HEK293 (cell line): ENCODE measurements at regions not wholly inside any gene's neighbourhood (a gene's known extent, or its start where the extent isn't known, plus 50 kb on each side); places are given as distances from the start of the nearest gene placed in this dataset.

Experiments
- CTCF ChIA-PET: fragments of 350-600 bp; formaldehyde crosslinking; extraction: SDS; loops from one replicate; lab custom pipeline; 2021; ENCODE audit warnings: antibody characterized with exemption; lab: Yijun Ruan, JAX
- POLR2A ChIA-PET: fragments of 300-600 bp; formaldehyde crosslinking; extraction: SDS; loops from one replicate; lab custom pipeline; 2020; ENCODE audit warnings: antibody characterized with exemption, inconsistent platforms; lab: Yijun Ruan, JAX
- H3K27ac ChIP-seq: fragments of 200-500 bp; sonication (Bioruptor generic); 2 replicates; pipeline ENCODE4 v1.5.1; 2014; ENCODE audit warnings: low read depth, low read length, control low read depth, inconsistent platforms; ENCODE audit errors: extremely low read depth
- H3K36me3 ChIP-seq, 2 experiments: fragments of 200-500 bp in 1 of 2; sonication (Bioruptor generic) in 1 of 2; 1 replicate in 1 of 2; 2 replicates in 1 of 2; pipeline ENCODE4 v1.5.1; 2014 to 2017; ENCODE audit warnings: inconsistent platforms in 2 of 2, low read length in 2 of 2; ENCODE audit not compliant: control insufficient read depth in 2 of 2, insufficient read depth in 1 of 2
- H3K4me1 ChIP-seq: fragments of 200-500 bp; sonication (Bioruptor generic); 2 replicates; pipeline ENCODE4 v1.5.1; 2014; ENCODE audit warnings: mild to moderate bottlenecking, low read length, inconsistent platforms; ENCODE audit not compliant: control insufficient read depth, insufficient read depth
- H3K4me3 ChIP-seq: 2 replicates; pipeline ENCODE4 v1.5.1; 2011; ENCODE audit warnings: low read depth, mild to moderate bottlenecking, control low read depth, low read length, moderate library complexity
- H3K9me3 ChIP-seq: fragments of 200-500 bp; sonication (Bioruptor generic); 2 replicates; pipeline ENCODE4 v1.5.1; 2014; ENCODE audit warnings: low read depth, low read length, inconsistent platforms; ENCODE audit not compliant: control insufficient read depth, insufficient read depth
- TCF7L2 ChIP-seq: IDR thresholded peaks from 2 replicates; pipeline ENCODE4 v1.6.1; 2011; ENCODE audit warnings: low read depth, mild to moderate bottlenecking, inconsistent platforms, low read length, moderate library complexity, borderline replicate concordance
- ZBTB1 ChIP-seq: fragments of 450-650 bp; formaldehyde crosslinking; IDR thresholded peaks from 2 replicates; pipeline ENCODE4 v1.5.1; 2016; ENCODE audit warnings: missing biosample characterization, missing genetic modification characterization
- ZEB2 ChIP-seq: fragments of 450-650 bp; formaldehyde crosslinking; IDR thresholded peaks from 2 replicates; pipeline ENCODE4 v1.5.1; 2016; ENCODE audit warnings: missing biosample characterization, missing genetic modification characterization
- ZNF10 ChIP-seq: fragments of 450-650 bp; formaldehyde crosslinking; IDR thresholded peaks from 2 replicates; pipeline ENCODE4 v1.5.1; 2017; ENCODE audit warnings: missing biosample characterization, missing genetic modification characterization
- ZNF510 ChIP-seq: fragments of 450-650 bp; formaldehyde crosslinking; IDR thresholded peaks from 2 replicates; pipeline ENCODE4 v1.5.1; 2018; ENCODE audit warnings: mild to moderate bottlenecking, missing genetic modification characterization, missing biosample characterization; ENCODE audit not compliant: insufficient replicate concordance
- ZNF549 ChIP-seq: fragments of 450-650 bp; IDR thresholded peaks from 2 replicates; pipeline ENCODE4 v1.5.1; 2018; ENCODE audit warnings: missing biosample characterization, missing genetic modification characterization, mild to moderate bottlenecking, inconsistent platforms, moderate library complexity
- ZNF658 ChIP-seq: fragments of 450-650 bp; formaldehyde crosslinking; IDR thresholded peaks from 2 replicates; pipeline ENCODE4; 2016; ENCODE audit warnings: missing biosample characterization, missing genetic modification characterization
- ZNF768 ChIP-seq: fragments of 450-650 bp; formaldehyde crosslinking; IDR thresholded peaks from 2 replicates; pipeline ENCODE4 v1.5.1; 2018; ENCODE audit warnings: missing biosample characterization, mild to moderate bottlenecking, missing genetic modification characterization
- TF ChIP-seq, protein P1 (sequence below): fragments of 450-650 bp; formaldehyde crosslinking; IDR thresholded peaks from 2 replicates; pipeline ENCODE4 v1.5.1; 2017; ENCODE audit warnings: missing biosample characterization, missing genetic modification characterization
- TF ChIP-seq, protein P2 (sequence below): fragments of 450-650 bp; formaldehyde crosslinking; IDR thresholded peaks from 2 replicates; pipeline ENCODE4 v1.5.1; 2016; ENCODE audit warnings: missing biosample characterization, missing genetic modification characterization
- TF ChIP-seq, protein P3 (sequence below): fragments of 450-650 bp; IDR thresholded peaks from 2 replicates; pipeline ENCODE4 v1.5.1; 2018; ENCODE audit warnings: missing biosample characterization, mild to moderate bottlenecking, missing genetic modification characterization
- TF ChIP-seq, protein P4 (sequence below): fragments of 450-650 bp; formaldehyde crosslinking; IDR thresholded peaks from 2 replicates; pipeline ENCODE4 v1.5.1; 2017; ENCODE audit warnings: missing biosample characterization, missing genetic modification characterization
- TF ChIP-seq, protein P5 (sequence below): fragments of 450-650 bp; formaldehyde crosslinking; IDR thresholded peaks from 2 replicates; pipeline ENCODE4 v1.5.1; 2016; ENCODE audit warnings: missing biosample characterization, missing genetic modification characterization

DNA sequence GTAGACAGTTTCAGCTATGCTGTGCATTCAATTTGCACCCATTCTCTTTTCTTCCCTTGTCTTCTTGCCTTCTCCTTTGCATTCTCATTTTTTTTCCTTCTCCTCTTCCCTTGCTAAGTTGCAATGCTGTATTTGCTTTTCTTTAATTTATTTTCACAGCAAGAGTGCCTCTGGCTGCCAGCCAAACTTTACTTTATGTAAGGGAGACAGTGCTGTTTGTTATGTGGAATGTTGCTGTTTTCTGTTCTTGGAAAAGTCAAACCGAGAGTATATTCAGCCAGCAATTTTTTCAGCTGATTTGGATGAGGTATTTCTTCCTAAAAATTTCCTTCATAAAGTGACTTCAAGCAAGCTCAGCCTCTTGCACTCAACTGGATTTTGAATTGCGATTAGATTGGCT, 1293.4 kb downstream of the ARAP2 start:
- no peaks in the 10 kb centered on the region for H3K36me3 ChIP-seq
- TF ChIP-seq ZNF10 (tag by site-specific recombination) (no peak), ZNF658 (no peak), TCF7L2 (no peak)
- TF ChIP-seq, protein P1, sequence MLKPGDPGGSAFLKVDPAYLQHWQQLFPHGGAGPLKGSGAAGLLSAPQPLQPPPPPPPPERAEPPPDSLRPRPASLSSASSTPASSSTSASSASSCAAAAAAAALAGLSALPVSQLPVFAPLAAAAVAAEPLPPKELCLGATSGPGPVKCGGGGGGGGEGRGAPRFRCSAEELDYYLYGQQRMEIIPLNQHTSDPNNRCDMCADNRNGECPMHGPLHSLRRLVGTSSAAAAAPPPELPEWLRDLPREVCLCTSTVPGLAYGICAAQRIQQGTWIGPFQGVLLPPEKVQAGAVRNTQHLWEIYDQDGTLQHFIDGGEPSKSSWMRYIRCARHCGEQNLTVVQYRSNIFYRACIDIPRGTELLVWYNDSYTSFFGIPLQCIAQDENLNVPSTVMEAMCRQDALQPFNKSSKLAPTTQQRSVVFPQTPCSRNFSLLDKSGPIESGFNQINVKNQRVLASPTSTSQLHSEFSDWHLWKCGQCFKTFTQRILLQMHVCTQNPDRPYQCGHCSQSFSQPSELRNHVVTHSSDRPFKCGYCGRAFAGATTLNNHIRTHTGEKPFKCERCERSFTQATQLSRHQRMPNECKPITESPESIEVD (tag by site-specific recombination) = no peak
- TF ChIP-seq, protein P2, sequence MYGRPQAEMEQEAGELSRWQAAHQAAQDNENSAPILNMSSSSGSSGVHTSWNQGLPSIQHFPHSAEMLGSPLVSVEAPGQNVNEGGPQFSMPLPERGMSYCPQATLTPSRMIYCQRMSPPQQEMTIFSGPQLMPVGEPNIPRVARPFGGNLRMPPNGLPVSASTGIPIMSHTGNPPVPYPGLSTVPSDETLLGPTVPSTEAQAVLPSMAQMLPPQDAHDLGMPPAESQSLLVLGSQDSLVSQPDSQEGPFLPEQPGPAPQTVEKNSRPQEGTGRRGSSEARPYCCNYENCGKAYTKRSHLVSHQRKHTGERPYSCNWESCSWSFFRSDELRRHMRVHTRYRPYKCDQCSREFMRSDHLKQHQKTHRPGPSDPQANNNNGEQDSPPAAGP = no peak
- TF ChIP-seq, protein P3, sequence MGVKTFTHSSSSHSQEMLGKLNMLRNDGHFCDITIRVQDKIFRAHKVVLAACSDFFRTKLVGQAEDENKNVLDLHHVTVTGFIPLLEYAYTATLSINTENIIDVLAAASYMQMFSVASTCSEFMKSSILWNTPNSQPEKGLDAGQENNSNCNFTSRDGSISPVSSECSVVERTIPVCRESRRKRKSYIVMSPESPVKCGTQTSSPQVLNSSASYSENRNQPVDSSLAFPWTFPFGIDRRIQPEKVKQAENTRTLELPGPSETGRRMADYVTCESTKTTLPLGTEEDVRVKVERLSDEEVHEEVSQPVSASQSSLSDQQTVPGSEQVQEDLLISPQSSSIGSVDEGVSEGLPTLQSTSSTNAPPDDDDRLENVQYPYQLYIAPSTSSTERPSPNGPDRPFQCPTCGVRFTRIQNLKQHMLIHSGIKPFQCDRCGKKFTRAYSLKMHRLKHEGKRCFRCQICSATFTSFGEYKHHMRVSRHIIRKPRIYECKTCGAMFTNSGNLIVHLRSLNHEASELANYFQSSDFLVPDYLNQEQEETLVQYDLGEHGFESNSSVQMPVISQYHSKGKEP (tag by site-specific recombination) = no peak
- TF ChIP-seq, protein P4, sequence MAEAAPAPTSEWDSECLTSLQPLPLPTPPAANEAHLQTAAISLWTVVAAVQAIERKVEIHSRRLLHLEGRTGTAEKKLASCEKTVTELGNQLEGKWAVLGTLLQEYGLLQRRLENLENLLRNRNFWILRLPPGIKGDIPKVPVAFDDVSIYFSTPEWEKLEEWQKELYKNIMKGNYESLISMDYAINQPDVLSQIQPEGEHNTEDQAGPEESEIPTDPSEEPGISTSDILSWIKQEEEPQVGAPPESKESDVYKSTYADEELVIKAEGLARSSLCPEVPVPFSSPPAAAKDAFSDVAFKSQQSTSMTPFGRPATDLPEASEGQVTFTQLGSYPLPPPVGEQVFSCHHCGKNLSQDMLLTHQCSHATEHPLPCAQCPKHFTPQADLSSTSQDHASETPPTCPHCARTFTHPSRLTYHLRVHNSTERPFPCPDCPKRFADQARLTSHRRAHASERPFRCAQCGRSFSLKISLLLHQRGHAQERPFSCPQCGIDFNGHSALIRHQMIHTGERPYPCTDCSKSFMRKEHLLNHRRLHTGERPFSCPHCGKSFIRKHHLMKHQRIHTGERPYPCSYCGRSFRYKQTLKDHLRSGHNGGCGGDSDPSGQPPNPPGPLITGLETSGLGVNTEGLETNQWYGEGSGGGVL (tag by site-specific recombination) = no peak
- TF ChIP-seq, all 188 proteins: peak for 0
- Histone ChIP-seq H3K4me1 (no peaks in the 10 kb centered on the region), H3K9me3 (no peaks in the 10 kb centered on the region), H3K27ac (no peak overlapping the region), H3K4me3 (no peak overlapping the region)
- ChIA-PET CTCF (interaction anchor here (0.7 kb wide), 1 partner anchor 144 kb away, joined by 3 read pairs; no protein-coding TSS in a partner anchor), POLR2A (no interaction called here)

DNA sequence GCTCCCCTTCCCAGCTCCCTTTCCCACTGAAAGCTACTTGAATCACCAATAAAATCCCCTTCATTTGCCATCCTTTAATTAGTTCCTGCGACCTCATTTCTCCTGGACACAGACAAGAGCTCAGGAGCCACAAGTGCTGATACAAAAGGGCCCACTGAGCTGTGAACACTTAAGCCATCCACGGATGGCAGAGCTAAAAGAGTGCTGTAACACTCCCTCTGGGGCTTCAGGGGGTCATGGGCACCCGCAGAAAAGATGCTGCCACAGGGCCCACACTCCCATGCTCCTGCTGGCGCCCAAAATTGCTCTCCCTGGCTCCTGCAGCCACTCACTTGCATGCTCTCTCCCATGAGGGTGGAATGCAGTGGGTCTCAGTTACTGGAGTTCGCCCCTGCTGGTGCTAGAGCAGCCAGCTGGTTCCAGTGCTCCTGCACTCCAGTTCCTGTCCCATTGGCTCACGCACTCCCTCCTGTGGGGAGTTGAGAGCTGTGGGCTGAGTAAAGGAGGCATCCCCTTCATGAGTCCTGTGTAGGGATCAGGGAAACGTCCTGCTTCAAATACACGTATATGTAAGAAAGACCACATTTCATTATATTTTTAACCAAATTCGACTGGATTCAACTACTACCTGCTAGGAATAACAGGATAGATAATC, 1291.0 kb downstream of the ARAP2 start:
- TF ChIP-seq ZEB2 (no peak), ZNF510 (tag by site-specific recombination) (no peak), ZBTB1 (no peak), ZNF768 (no peak), ZNF549 (tag by site-specific recombination) (no peak)
- TF ChIP-seq, protein P5, sequence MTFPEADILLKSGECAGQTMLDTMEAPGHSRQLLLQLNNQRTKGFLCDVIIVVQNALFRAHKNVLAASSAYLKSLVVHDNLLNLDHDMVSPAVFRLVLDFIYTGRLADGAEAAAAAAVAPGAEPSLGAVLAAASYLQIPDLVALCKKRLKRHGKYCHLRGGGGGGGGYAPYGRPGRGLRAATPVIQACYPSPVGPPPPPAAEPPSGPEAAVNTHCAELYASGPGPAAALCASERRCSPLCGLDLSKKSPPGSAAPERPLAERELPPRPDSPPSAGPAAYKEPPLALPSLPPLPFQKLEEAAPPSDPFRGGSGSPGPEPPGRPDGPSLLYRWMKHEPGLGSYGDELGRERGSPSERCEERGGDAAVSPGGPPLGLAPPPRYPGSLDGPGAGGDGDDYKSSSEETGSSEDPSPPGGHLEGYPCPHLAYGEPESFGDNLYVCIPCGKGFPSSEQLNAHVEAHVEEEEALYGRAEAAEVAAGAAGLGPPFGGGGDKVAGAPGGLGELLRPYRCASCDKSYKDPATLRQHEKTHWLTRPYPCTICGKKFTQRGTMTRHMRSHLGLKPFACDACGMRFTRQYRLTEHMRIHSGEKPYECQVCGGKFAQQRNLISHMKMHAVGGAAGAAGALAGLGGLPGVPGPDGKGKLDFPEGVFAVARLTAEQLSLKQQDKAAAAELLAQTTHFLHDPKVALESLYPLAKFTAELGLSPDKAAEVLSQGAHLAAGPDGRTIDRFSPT = no peak
- TF ChIP-seq, protein P3 (tag by site-specific recombination) = no peak
- CTCF ChIA-PET = interaction anchor here (0.5 to 0.6 kb wide), 3 partner anchors 11 to 1713 kb away, joined by 3 to 8 read pairs (median 3); no protein-coding TSS in a partner anchor
- Histone ChIP-seq H3K4me1 (no peaks in the 10 kb centered on the region), H3K9me3 (no peaks in the 10 kb centered on the region), H3K4me3 (no peak overlapping the region), H3K27ac (no peak overlapping the region), H3K36me3 (no peaks in the 10 kb centered on the region)
- POLR2A ChIA-PET = no interaction called here
